IMR-90 (cell line): ENCODE measurements at regions not wholly inside any gene's neighbourhood (a gene's known extent, or its start where the extent isn't known, plus 50 kb on each side); places are given as distances from the start of the nearest gene placed in this dataset.

Experiments
- ATAC-seq: fragments of 200-7000 bp; cut with Tn5 transposase; 2 replicates; pipeline ENCODE4 v1.9.1; 2020; ENCODE audit warnings: low read depth, mild to moderate bottlenecking, moderate library complexity
- BruUV-seq: library from RNA; stranded (reverse); fragments of 400-500 nt; replicated peaks from 2 replicates; lab custom pipeline; 2021; lab: Mats Ljungman, UMichigan
- CTCF ChIA-PET: fragments of 300-600 bp; formaldehyde crosslinking; extraction: SDS; loops from one replicate; lab custom pipeline; 2021; ENCODE audit warnings: antibody characterized with exemption; lab: Yijun Ruan, JAX
- POLR2A ChIA-PET: fragments of 300-600 bp; sonication (Branson Sonifier 250); formaldehyde crosslinking; loops from one replicate; lab custom pipeline; 2022; ENCODE audit warnings: antibody characterized with exemption; ENCODE audit not compliant: unreplicated experiment; lab: Charles Lee
- DNase-seq: peaks from one replicate; pipeline ENCODE4 v3.0.0; 2013
- H2AFZ ChIP-seq: replicated peaks from 2 replicates; pipeline ENCODE3; 2013; ENCODE audit warnings: low read length, mild to moderate bottlenecking; ENCODE audit not compliant: poor library complexity
- H2AK5ac ChIP-seq: 2 replicates; pipeline ENCODE4 v1.6.1; 2013; ENCODE audit warnings: low read depth, low read length, inconsistent platforms
- H2AK9ac ChIP-seq: replicated peaks from 2 replicates; pipeline ENCODE3; 2013; ENCODE audit warnings: mild to moderate bottlenecking, low read depth, low read length, moderate library complexity; ENCODE audit not compliant: poor library complexity
- H2BK120ac ChIP-seq: 2 replicates; pipeline ENCODE4 v1.6.1; 2013; ENCODE audit warnings: low read depth, low read length, inconsistent platforms
- H2BK15ac ChIP-seq: 3 replicates; pipeline ENCODE4 v1.6.1; 2013; ENCODE audit warnings: low read depth, low read length, inconsistent platforms
- H2BK20ac ChIP-seq: 2 replicates; pipeline ENCODE4 v1.6.1; 2013; ENCODE audit warnings: low read depth, mild to moderate bottlenecking, inconsistent platforms, low read length, moderate library complexity
- H2BK5ac ChIP-seq: 2 replicates; pipeline ENCODE4 v1.6.1; 2013; ENCODE audit warnings: mild to moderate bottlenecking, low read depth, low read length, inconsistent platforms; ENCODE audit not compliant: poor library complexity, severe bottlenecking
- H3K14ac ChIP-seq: replicated peaks from 2 replicates; pipeline ENCODE4 v1.6.1; 2013; ENCODE audit warnings: low read depth, low read length, inconsistent platforms
- H3K18ac ChIP-seq: 2 replicates; pipeline ENCODE4 v1.6.1; 2013; ENCODE audit warnings: low read depth, low read length, control low read depth
- H3K23ac ChIP-seq: 2 replicates; pipeline ENCODE4 v1.6.1; 2013; ENCODE audit warnings: low read depth, low read length, inconsistent platforms
- H3K27ac ChIP-seq: 2 replicates; pipeline ENCODE4 v1.5.1; 2013; ENCODE audit warnings: mild to moderate bottlenecking, control low read depth, low read length; ENCODE audit not compliant: insufficient read depth
- H3K27me3 ChIP-seq: 2 replicates; pipeline ENCODE4 v1.6.1; 2013; ENCODE audit warnings: low read length; ENCODE audit not compliant: control insufficient read depth, insufficient read depth
- H3K36me3 ChIP-seq: 2 replicates; pipeline ENCODE4 v1.6.1; 2013; ENCODE audit warnings: low read length, mixed read lengths; ENCODE audit not compliant: control insufficient read depth, insufficient read depth
- H3K4ac ChIP-seq: 2 replicates; pipeline ENCODE4 v1.6.1; 2013; ENCODE audit warnings: low read depth, low read length, inconsistent platforms
- H3K4me1 ChIP-seq: 2 replicates; pipeline ENCODE4 v1.6.1; 2013; ENCODE audit warnings: low read length, mixed read lengths; ENCODE audit not compliant: control insufficient read depth, insufficient read depth
- H3K4me2 ChIP-seq: 2 replicates; pipeline ENCODE4 v1.6.1; 2013; ENCODE audit warnings: low read depth, mild to moderate bottlenecking, control low read depth, low read length, moderate library complexity
- H3K4me3 ChIP-seq: 2 replicates; pipeline ENCODE4 v1.5.1; 2013; ENCODE audit warnings: low read depth, mild to moderate bottlenecking, control low read depth, low read length, moderate library complexity; ENCODE audit not compliant: insufficient read depth
- H3K56ac ChIP-seq: 2 replicates; pipeline ENCODE4 v1.6.1; 2013; ENCODE audit warnings: low read length, inconsistent platforms; ENCODE audit not compliant: insufficient read depth; ENCODE audit errors: extremely low read depth
- H3K79me1 ChIP-seq, 2 experiments: 2 replicates each; pipeline ENCODE4 v1.6.1; 2013; ENCODE audit warnings: low read length in 2 of 2, inconsistent platforms in 1 of 2, low read depth in 1 of 2
- H3K9ac ChIP-seq: 2 replicates; pipeline ENCODE4 v1.6.1; 2013; ENCODE audit warnings: low read depth, low read length, control low read depth
- H3K9me1 ChIP-seq: 2 replicates; pipeline ENCODE4 v1.6.1; 2013; ENCODE audit warnings: low read length, inconsistent platforms; ENCODE audit not compliant: insufficient read depth
- H3K9me3 ChIP-seq: 2 replicates; pipeline ENCODE4 v1.6.1; 2013; ENCODE audit warnings: low read length; ENCODE audit not compliant: control insufficient read depth, insufficient read depth
- H4K20me1 ChIP-seq: 2 replicates; pipeline ENCODE4 v1.6.1; 2013; ENCODE audit warnings: low read length, inconsistent platforms; ENCODE audit not compliant: insufficient read depth
- H4K5ac ChIP-seq: 2 replicates; pipeline ENCODE4 v1.6.1; 2013; ENCODE audit warnings: mild to moderate bottlenecking, low read depth, low read length, control low read depth
- H4K8ac ChIP-seq, 2 experiments: 2 replicates each; pipeline ENCODE4 v1.6.1; 2013; ENCODE audit warnings: low read depth in 2 of 2, low read length in 2 of 2, control low read depth in 1 of 2, inconsistent platforms in 1 of 2
- H4K91ac ChIP-seq: 2 replicates; pipeline ENCODE4 v1.6.1; 2013; ENCODE audit warnings: low read depth, low read length, inconsistent platforms; ENCODE audit not compliant: insufficient read depth
- CHD1 ChIP-seq: IDR thresholded peaks from 2 replicates; pipeline ENCODE4 v1.6.1; 2012; ENCODE audit warnings: low read depth, low read length, improper control_type of control experiment
- CTCF ChIP-seq: conservative IDR thresholded peaks from 2 replicates; pipeline ENCODE4 v1.5.1; 2012; ENCODE audit warnings: mild to moderate bottlenecking, low read depth, low read length, improper control_type of control experiment
- ELK1 ChIP-seq: fragments of 150-350 bp; IDR thresholded peaks from 2 replicates; pipeline ENCODE4 v1.6.1; 2016; ENCODE audit warnings: low read depth, mild to moderate bottlenecking, low read length, moderate library complexity, borderline replicate concordance
- SMC3 ChIP-seq: fragments of 150-350 bp; IDR thresholded peaks from 2 replicates; pipeline ENCODE4 v1.6.1; 2016; ENCODE audit warnings: low read depth, mild to moderate bottlenecking, antibody characterized with exemption, low read length, moderate library complexity
- WGBS, 2 experiments: methylation state at CpG; one replicate each; pipeline versions ENCODE4 v1.1.5 to v1.1.7; 2013; ENCODE audit warnings: missing lambda C conversion rate in 2 of 2; ENCODE audit not compliant: insufficient read length in 1 of 2; ENCODE audit errors: extremely low coverage in 2 of 2; 5-methylcytosine and 5-hydroxymethylcytosine counted together
- dilution Hi-C: fragments of 300-500 bp; cut with HindIII; formaldehyde crosslinking; loops from one replicate; pipeline ENCODE4 v1.14.3; 2018; ENCODE audit warnings: low sequenced_read_pairs; ENCODE audit not compliant: unreplicated experiment
- in situ Hi-C: fragments of 300-500 bp; cut with MboI; formaldehyde crosslinking; loops from 3 replicates; pipeline ENCODE4 v1.14.3; 2019; ENCODE audit warnings: low sequenced_read_pairs, inconsistent platforms, mixed read lengths
- intact Hi-C: fragments of 100-400 bp; cut with micrococcal nuclease; formaldehyde crosslinking; loops from 2 replicates; pipeline ENCODE4 v1.10.0; 2022

- DNase-seq (no peak), ATAC-seq (no peak)
- Histone ChIP-seq H3K18ac (no peak overlapping the region), H3K36me3 (no peaks in the 10 kb centered on the region), H3K27me3 (no peaks in the 10 kb centered on the region), H4K91ac (no peak overlapping the region), H2AK5ac (no peak overlapping the region), H3K14ac (no peak overlapping the region), H3K9ac (no peak overlapping the region), H3K9me1 (no peaks in the 10 kb centered on the region), H4K8ac (no peak overlapping the region), H3K4me1 (no peaks in the 10 kb centered on the region), H3K4ac (no peak overlapping the region), H4K20me1 (no peaks in the 10 kb centered on the region), H3K4me2 (no peak overlapping the region), H2AFZ (no peak overlapping the region), H3K79me1 (no peaks in the 10 kb centered on the region), H2BK120ac (no peak overlapping the region), H3K23ac (no peak overlapping the region), H2AK9ac (no peak overlapping the region), H3K9me3 (no peaks in the 10 kb centered on the region), H2BK15ac (no peak overlapping the region), H3K4me3 (no peak overlapping the region), H3K56ac (no peak overlapping the region), H2BK20ac (no peak overlapping the region), H3K27ac (no peak overlapping the region), H2BK5ac (no peak overlapping the region), H4K5ac (no peak overlapping the region)
- 78% methylated on average over 1 of the region's 7 CpGs; no CpG with 5 or more reads in 1 of the 2 experiments for WGBS, 2 experiments
- intact Hi-C loops (no loop called here), in situ Hi-C loops (no loop called here), dilution Hi-C loops (no loop called here)
- ChIA-PET CTCF (no interaction called here), POLR2A (interaction anchor here (0.6 kb wide), 1 partner anchor 20 kb away, joined by 3 read pairs; no protein-coding TSS in a partner anchor)
- no peak for TF ChIP-seq SMC3
- no peak for TF ChIP-seq CTCF
- TF ChIP-seq CHD1 = no peak
- no peak for TF ChIP-seq ELK1
- BruUV-seq = no TSS peak
These were observed 812.4 kb upstream of the ZEB2 start for GRCh38 chr2:145332210-145332898.
